Colonic mucosa (tissue), 4 donors: ENCODE measurements at regions not wholly inside any gene's neighbourhood (a gene's known extent, or its start where the extent isn't known, plus 50 kb on each side); places are given as distances from the start of the nearest gene placed in this dataset.
"Not testable (repeated sequence)": the region's sequence is repeated elsewhere in the genome, so short reads cannot be mapped to it uniquely, and the experiment has no call there.

Experiments used
- DNase-seq: peaks from one replicate; pipeline ENCODE4 v3.0.0-alpha.2; 2020
- H3K27ac ChIP-seq: fragments of 200-600 bp; one replicate; pipeline ENCODE4 v1.8.0; 2021
- H3K27me3 ChIP-seq: fragments of 200-600 bp; one replicate; pipeline ENCODE4 v1.8.0; 2021
- H3K36me3 ChIP-seq: fragments of 200-600 bp; one replicate; pipeline ENCODE4 v1.8.0; 2021
- H3K4me1 ChIP-seq: fragments of 200-600 bp; one replicate; pipeline ENCODE4 v1.8.0; 2021; ENCODE audit warnings: mild to moderate bottlenecking
- H3K4me3 ChIP-seq: fragments of 200-600 bp; one replicate; pipeline ENCODE4 v1.8.0; 2021
- H3K9ac ChIP-seq, 2 donors: one replicate each; pipeline ENCODE4 v1.7.0; 2013; ENCODE audit warnings: control low read depth in 2 of 2, low read depth in 2 of 2, low read length in 2 of 2
- H3K9me3 ChIP-seq: fragments of 200-600 bp; one replicate; pipeline ENCODE4 v1.8.0; 2021
- intact Hi-C: fragments of 100-400 bp; cut with DNase I; formaldehyde crosslinking; loops from one replicate; pipeline ENCODE4 v1.14.1; 2022
- TF ChIP-seq, protein P1 (sequence below): fragments of 200-600 bp; IDR thresholded peaks from one replicate; pipeline ENCODE4 v1.8.0; 2022; ENCODE audit warnings: antibody characterized with exemption, mild to moderate bottlenecking
- donor health status: healthy.
- donor health status: DM: no; HTN: no; CAD: no.
- donor health status: DM: no; HTN: no; CAD: no.

DNA sequence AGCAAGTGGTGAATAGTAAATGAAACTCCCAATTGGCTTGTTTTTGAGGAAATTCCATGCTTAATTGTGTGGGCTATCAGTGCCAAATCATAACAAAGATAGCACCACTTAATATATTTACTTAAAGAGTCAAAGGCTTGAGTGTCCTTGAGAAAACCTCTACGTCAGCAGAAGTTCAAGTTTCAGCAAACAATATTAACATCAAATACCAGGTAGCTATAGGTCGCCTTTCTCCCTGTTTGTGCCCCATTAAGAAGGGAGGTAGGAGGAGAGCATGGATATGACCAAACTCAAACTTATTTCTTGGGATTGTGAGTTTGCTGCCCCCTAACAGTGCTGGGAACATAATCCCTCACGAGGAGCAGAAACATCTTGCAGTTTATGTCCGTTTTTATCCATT, 105.6 kb upstream of the SYN3 start:
- Histone ChIP-seq H3K4me3 (no peak overlapping the region), H3K9ac (no peak overlapping the region), H3K36me3 (no peaks in the 10 kb centered on the region), H3K27me3 (no peaks in the 10 kb centered on the region), H3K4me1 (no peaks in the 10 kb centered on the region), H3K9me3 (no peaks in the 10 kb centered on the region), H3K27ac (no peak overlapping the region)
- intact Hi-C loops: no loop called here
- DNase-seq: no peak
- TF ChIP-seq, protein P1, sequence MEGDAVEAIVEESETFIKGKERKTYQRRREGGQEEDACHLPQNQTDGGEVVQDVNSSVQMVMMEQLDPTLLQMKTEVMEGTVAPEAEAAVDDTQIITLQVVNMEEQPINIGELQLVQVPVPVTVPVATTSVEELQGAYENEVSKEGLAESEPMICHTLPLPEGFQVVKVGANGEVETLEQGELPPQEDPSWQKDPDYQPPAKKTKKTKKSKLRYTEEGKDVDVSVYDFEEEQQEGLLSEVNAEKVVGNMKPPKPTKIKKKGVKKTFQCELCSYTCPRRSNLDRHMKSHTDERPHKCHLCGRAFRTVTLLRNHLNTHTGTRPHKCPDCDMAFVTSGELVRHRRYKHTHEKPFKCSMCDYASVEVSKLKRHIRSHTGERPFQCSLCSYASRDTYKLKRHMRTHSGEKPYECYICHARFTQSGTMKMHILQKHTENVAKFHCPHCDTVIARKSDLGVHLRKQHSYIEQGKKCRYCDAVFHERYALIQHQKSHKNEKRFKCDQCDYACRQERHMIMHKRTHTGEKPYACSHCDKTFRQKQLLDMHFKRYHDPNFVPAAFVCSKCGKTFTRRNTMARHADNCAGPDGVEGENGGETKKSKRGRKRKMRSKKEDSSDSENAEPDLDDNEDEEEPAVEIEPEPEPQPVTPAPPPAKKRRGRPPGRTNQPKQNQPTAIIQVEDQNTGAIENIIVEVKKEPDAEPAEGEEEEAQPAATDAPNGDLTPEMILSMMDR: no peak

DNA sequence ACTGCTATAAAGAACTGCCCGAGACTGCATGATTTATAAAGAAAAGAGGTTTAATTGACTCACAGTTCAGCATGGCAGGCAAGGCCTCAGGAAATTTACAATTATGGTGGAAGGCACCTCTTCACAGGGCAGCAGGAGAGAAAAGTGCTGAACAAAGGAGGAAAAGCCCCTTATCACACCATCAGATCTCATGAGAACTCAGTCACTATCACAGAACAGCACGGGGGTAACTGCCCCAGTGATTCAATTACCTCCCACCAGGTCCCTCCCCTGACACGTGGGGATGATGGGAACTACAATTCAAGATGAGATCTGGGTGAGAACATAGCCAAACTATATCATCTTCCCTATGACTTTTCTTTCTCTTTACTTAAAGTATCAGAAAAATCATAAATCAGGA, 104.0 kb upstream of the SYN3 start:
- no peak for DNase-seq
- Histone ChIP-seq H3K27me3 (no peaks in the 10 kb centered on the region), H3K4me1 (no peaks in the 10 kb centered on the region), H3K4me3 (no peak overlapping the region), H3K27ac (no peak overlapping the region), H3K9ac (no peak overlapping the region), H3K9me3 (no peaks in the 10 kb centered on the region), H3K36me3 (no peaks in the 10 kb centered on the region)
- intact Hi-C loops: no loop called here
- TF ChIP-seq, protein P1: no peak

DNA sequence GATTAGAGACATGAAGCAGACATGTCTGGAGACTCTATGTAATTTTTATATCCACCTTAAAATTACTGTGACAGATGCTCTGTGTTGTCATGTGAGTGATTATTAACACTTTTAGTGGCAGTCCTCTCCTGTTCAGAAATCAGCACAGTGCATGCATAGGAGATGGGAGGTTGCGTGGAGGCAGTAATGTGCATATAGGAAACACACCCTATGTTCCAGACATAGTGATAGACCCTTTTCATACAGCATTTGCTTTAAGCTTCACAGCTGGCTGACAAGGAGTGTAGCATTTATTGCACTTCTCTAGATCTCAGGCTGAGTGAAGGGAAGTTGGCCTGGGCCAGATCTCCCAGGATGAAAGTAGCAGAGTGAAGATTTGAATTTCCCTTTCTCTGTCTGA, 102.3 kb upstream of the SYN3 start:
- DNase-seq: no peak
- Histone ChIP-seq H3K27me3 (no peaks in the 10 kb centered on the region), H3K9me3 (no peaks in the 10 kb centered on the region), H3K27ac (no peak overlapping the region), H3K4me1 (no peaks in the 10 kb centered on the region), H3K9ac (no peak overlapping the region), H3K4me3 (no peak overlapping the region), H3K36me3 (no peaks in the 10 kb centered on the region)
- intact Hi-C loops: no loop called here
- TF ChIP-seq, protein P1: no peak

DNA sequence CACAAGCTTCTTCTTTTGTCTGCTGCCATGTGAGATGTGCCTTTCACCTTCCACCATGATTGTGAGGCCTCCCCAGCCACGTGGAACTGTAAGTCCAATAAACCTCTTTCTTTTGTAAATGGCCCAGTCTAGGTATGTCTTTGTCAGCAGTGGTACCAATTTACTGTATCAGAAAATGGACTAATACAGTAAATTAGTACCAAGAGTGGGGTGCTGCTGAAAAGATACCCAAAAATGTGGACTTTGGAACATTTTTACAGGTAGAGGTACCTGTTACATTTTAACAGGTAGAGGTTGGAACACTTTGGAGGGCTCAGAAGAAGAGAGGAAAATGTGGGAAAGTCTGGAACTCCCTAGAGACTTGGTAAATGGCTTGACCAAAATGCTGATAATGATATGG, 96.8 kb upstream of the SYN3 start:
- H3K9ac ChIP-seq, intact Hi-C loops: not testable (repeated sequence)

DNA sequence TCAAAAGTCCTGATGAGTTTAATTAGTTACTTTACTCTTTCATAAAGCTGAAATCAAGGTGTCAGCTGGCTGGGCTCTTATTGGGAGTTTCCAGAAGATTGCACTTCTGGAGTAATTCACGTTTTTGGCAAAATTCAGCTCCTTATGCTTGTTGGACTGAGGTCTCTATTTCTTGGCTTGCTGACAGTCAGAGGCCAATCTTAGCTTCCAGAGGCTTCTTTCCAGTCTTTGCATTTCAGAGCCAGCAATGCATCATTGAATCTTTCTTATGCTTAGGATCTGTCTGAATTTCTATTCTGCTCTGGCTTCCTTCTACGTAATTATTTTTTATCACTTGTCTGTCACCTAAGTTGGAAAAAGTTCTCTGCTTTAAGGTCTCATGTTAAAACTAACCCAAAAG, 91.4 kb upstream of the SYN3 start:
- no peaks in the 10 kb centered on the region for H3K27me3 ChIP-seq
- H3K9me3 ChIP-seq: no peaks in the 10 kb centered on the region
- H3K36me3 ChIP-seq: no peaks in the 10 kb centered on the region
- H3K4me1 ChIP-seq: no peaks in the 10 kb centered on the region
- DNase-seq: no peak
- H3K27ac ChIP-seq: no peak overlapping the region
- intact Hi-C loops: no loop called here
- no peak overlapping the region for H3K4me3 ChIP-seq
- TF ChIP-seq, protein P1: no peak
- H3K9ac ChIP-seq: no peak overlapping the region

More for the DNA sequence above, 96.8 kb upstream of the SYN3 start:
- H3K27me3 ChIP-seq, H3K9me3 ChIP-seq, H3K27ac ChIP-seq, H3K4me3 ChIP-seq, DNase-seq, H3K36me3 ChIP-seq, H3K4me1 ChIP-seq: not testable (repeated sequence)

DNA sequence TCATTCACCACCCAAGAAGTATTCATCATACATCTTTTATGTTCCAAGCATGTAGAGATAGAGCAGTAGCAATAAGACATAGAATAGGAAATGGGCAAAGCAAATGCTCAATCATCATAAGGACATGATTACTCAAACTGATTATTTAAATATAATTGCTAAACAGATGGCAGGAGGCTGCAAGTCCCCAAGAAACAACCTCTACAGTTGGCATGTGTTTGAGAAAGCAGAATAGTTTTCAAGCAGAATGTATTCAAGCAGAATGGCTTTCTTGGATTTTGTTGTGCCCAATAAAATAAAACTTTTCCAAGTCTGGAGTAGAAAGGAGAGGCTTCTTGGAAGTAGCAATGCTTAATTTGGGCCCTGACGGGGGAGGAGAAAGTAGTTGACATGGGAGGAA, 86.5 kb upstream of the SYN3 start:
- no peaks in the 10 kb centered on the region for H3K9me3 ChIP-seq
- no peak for DNase-seq
- no peaks in the 10 kb centered on the region for H3K36me3 ChIP-seq
- no peak overlapping the region for H3K4me3 ChIP-seq
- intact Hi-C loops: no loop called here
- no peaks in the 10 kb centered on the region for H3K27me3 ChIP-seq
- H3K4me1 ChIP-seq: no peaks in the 10 kb centered on the region
- no peak overlapping the region for H3K27ac ChIP-seq
- H3K9ac ChIP-seq: no peak overlapping the region
- TF ChIP-seq, protein P1: no peak
